MM.1S (cell line): ENCODE measurements at regions not wholly inside any gene's neighbourhood (a gene's known extent, or its start where the extent isn't known, plus 50 kb on each side); places are given as distances from the start of the nearest gene placed in this dataset.

Experiments
- DNase-seq: peaks from one replicate; pipeline ENCODE4 v3.0.0-alpha.2; 2015
- H2AFZ ChIP-seq: fragments of 300-600 bp; sonication (generic); 2 replicates; pipeline ENCODE4 v1.6.0; 2016; ENCODE audit warnings: antibody characterized with exemption, low read length
- H3F3A ChIP-seq: fragments of 300-600 bp; sonication (generic); 2 replicates; pipeline ENCODE4 v1.6.1; 2016; ENCODE audit warnings: mild to moderate bottlenecking, antibody characterized with exemption, low read length, moderate library complexity, mixed read lengths; ENCODE audit not compliant: insufficient read depth
- H3K27ac ChIP-seq: fragments of 300-600 bp; sonication (generic); 2 replicates; pipeline ENCODE4 v1.5.1; 2016; ENCODE audit warnings: mild to moderate bottlenecking, low read length
- H3K27me3 ChIP-seq: fragments of 300-600 bp; sonication (generic); replicated peaks from 2 replicates; pipeline ENCODE4 v1.6.0; 2016; ENCODE audit warnings: low read length; ENCODE audit not compliant: insufficient read depth
- H3K36me3 ChIP-seq: fragments of 300-600 bp; sonication (generic); replicated peaks from 2 replicates; pipeline ENCODE4 v1.6.1; 2016; ENCODE audit warnings: mild to moderate bottlenecking, low read length, mixed read lengths; ENCODE audit not compliant: insufficient read depth
- H3K4me1 ChIP-seq: fragments of 300-600 bp; sonication (generic); 2 replicates; pipeline ENCODE4 v1.6.1; 2016; ENCODE audit warnings: low read length, mixed read lengths
- H3K4me2 ChIP-seq: fragments of 300-600 bp; sonication (generic); 2 replicates; pipeline ENCODE4 v1.6.0; 2016; ENCODE audit warnings: low read depth, low read length
- H3K4me3 ChIP-seq: fragments of 300-600 bp; sonication (generic); 2 replicates; pipeline ENCODE4 v1.5.1; 2016; ENCODE audit warnings: low read length, mixed read lengths
- H3K79me2 ChIP-seq: fragments of 300-600 bp; sonication (generic); 2 replicates; pipeline ENCODE4 v1.6.1; 2016; ENCODE audit warnings: mixed run types, low read length, mixed read lengths
- H3K9ac ChIP-seq: fragments of 300-600 bp; sonication (generic); 2 replicates; pipeline ENCODE4 v1.6.1; 2016; ENCODE audit warnings: low read length, mixed read lengths
- H3K9me2 ChIP-seq: fragments of 300-600 bp; sonication (generic); replicated peaks from 2 replicates; pipeline ENCODE4 v1.6.1; 2016; ENCODE audit warnings: mild to moderate bottlenecking, low read length, mixed read lengths; ENCODE audit not compliant: insufficient read depth
- H3K9me3 ChIP-seq: fragments of 300-600 bp; sonication (generic); replicated peaks from 2 replicates; pipeline ENCODE4 v1.6.1; 2016; ENCODE audit warnings: mild to moderate bottlenecking, low read length, mixed read lengths; ENCODE audit not compliant: insufficient read depth
- H4K20me1 ChIP-seq: fragments of 300-600 bp; sonication (generic); 2 replicates; pipeline ENCODE4 v1.6.1; 2016; ENCODE audit warnings: mild to moderate bottlenecking, low read length, moderate library complexity, mixed read lengths; ENCODE audit not compliant: insufficient read depth
- EZH2 ChIP-seq: fragments of 300-600 bp; sonication (generic); optimal IDR thresholded peaks from 2 replicates; pipeline ENCODE3; 2017; ENCODE audit warnings: low read depth, mild to moderate bottlenecking, antibody characterized with exemption, low read length, mixed read lengths
- EZH2phosphoT487 ChIP-seq: fragments of 300-600 bp; sonication (generic); IDR thresholded peaks from 2 replicates; pipeline ENCODE4 v1.6.1; 2018; ENCODE audit warnings: antibody characterized with exemption, low read length
- TF ChIP-seq, protein P1 (sequence below): fragments of 300-600 bp; sonication (generic); IDR thresholded peaks from 2 replicates; pipeline ENCODE4 v1.5.1; 2016; ENCODE audit warnings: antibody characterized with exemption, low read length, mixed read lengths

DNA sequence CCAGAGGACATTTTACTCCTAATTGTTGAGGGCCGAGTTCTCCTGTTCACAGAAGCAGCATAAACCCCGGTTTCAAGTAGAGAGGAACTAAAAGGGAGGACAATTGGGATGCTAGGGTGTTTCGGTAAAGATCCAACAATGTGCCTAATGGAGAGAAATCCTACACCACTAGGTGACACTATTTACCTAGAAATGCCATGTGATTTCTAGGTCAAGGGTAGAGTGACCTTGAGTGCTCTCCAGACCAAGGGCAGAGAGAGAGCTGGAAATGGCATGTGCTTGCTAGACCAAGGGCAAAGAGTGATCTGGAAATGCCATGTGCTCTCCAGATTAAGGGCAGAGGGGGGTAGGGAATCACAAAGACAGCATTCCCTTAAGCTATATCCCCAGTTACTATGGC is 472.0 kb downstream of the DCDC2C start:
- Histone ChIP-seq H3K4me1 (no peaks in the 10 kb centered on the region), H3K9me2 (no peaks in the 10 kb centered on the region), H3K4me2 (no peak overlapping the region), H2AFZ (no peak overlapping the region), H3K9me3 (no peaks in the 10 kb centered on the region), H3K9ac (no peak overlapping the region), H3K36me3 (no peaks in the 10 kb centered on the region), H3K27ac (no peak overlapping the region), H4K20me1 (no peaks in the 10 kb centered on the region), H3K27me3 (no peaks in the 10 kb centered on the region), H3K4me3 (no peak overlapping the region), H3K79me2 (no peaks in the 10 kb centered on the region), H3F3A (no peaks in the 10 kb centered on the region)
- DNase-seq = peak; percentile 9
- no peak for TF ChIP-seq EZH2
- TF ChIP-seq, protein P1, sequence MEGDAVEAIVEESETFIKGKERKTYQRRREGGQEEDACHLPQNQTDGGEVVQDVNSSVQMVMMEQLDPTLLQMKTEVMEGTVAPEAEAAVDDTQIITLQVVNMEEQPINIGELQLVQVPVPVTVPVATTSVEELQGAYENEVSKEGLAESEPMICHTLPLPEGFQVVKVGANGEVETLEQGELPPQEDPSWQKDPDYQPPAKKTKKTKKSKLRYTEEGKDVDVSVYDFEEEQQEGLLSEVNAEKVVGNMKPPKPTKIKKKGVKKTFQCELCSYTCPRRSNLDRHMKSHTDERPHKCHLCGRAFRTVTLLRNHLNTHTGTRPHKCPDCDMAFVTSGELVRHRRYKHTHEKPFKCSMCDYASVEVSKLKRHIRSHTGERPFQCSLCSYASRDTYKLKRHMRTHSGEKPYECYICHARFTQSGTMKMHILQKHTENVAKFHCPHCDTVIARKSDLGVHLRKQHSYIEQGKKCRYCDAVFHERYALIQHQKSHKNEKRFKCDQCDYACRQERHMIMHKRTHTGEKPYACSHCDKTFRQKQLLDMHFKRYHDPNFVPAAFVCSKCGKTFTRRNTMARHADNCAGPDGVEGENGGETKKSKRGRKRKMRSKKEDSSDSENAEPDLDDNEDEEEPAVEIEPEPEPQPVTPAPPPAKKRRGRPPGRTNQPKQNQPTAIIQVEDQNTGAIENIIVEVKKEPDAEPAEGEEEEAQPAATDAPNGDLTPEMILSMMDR = 0 out of 2 replicates have a peak, but pooled peaks have one; percentile 9

DNA sequence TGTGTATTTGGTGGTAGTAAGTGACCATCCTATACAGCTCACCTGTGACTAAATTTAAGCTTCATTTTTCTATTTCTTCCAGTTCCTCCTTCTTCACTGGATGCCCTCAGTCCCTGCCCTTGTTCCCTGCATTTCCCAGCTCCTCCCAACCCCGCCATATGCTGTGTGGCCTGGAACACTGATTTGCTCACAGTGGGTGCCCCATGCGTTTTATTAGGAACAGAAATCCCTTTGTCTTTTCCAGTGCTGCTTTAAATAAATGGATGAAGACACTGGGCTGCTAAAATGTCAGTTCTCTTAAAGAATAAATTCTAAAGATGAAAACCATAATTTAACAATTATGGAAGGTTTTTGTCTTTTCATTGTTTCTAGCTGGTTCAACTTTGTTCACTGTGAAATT is 477.3 kb downstream of the DCDC2C start:
- Histone ChIP-seq H3K9me2 (no peaks in the 10 kb centered on the region), H3K9ac (no peak overlapping the region), H3K4me3 (no peak overlapping the region), H2AFZ (no peak overlapping the region), H3K36me3 (no peaks in the 10 kb centered on the region), H4K20me1 (no peaks in the 10 kb centered on the region), H3F3A (no peaks in the 10 kb centered on the region), H3K9me3 (no peaks in the 10 kb centered on the region), H3K4me1 (no peaks in the 10 kb centered on the region), H3K27ac (no peak overlapping the region), H3K4me2 (no peak overlapping the region), H3K27me3 (no peaks in the 10 kb centered on the region), H3K79me2 (no peaks in the 10 kb centered on the region)
- no peak for TF ChIP-seq EZH2phosphoT487
- TF ChIP-seq, protein P1 = no peak
- TF ChIP-seq EZH2 = no peak
- DNase-seq = no peak

DNA sequence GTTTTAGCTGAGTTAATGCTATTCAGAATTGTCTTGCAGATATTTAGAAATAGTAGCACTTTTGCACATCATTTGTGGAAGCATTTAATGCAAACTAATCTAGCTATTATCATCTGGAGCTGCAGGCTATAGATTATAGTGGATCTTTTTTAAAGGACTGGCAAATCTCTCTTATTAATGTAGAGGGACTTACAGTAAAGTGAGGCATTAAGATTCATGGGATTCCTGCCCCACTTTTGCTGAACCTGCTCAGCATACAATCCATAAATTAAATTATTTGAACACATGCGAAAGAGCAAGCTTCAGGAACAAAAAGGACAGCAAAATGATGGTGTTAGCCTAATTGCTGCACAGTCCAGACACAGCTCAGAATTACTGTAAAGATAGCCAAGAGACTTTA is 477.7 kb downstream of the DCDC2C start:
- Histone ChIP-seq H2AFZ (no peak overlapping the region), H3K36me3 (no peaks in the 10 kb centered on the region), H3K9me2 (no peaks in the 10 kb centered on the region), H3K9me3 (no peaks in the 10 kb centered on the region), H3K27me3 (no peaks in the 10 kb centered on the region), H3K4me1 (no peaks in the 10 kb centered on the region), H4K20me1 (no peaks in the 10 kb centered on the region), H3F3A (no peaks in the 10 kb centered on the region), H3K4me3 (no peak overlapping the region), H3K4me2 (no peak overlapping the region), H3K27ac (no peak overlapping the region), H3K9ac (no peak overlapping the region), H3K79me2 (no peaks in the 10 kb centered on the region)
- DNase-seq = no peak
- TF ChIP-seq EZH2phosphoT487 (no peak), EZH2 (no peak)
- TF ChIP-seq, protein P1 = no peak
